RWPE1 (cell line): ENCODE measurements at regions not wholly inside any gene's neighbourhood (a gene's known extent, or its start where the extent isn't known, plus 50 kb on each side); places are given as distances from the start of the nearest gene placed in this dataset.

Experiments used
- CTCF ChIA-PET: fragments of 350-600 bp; sonication (Branson Sonifier 250); formaldehyde crosslinking; extraction: SDS; loops from one replicate; lab custom pipeline; 2021; lab: Yijun Ruan, JAX
- POLR2A ChIA-PET: fragments of 400-600 bp; formaldehyde crosslinking; extraction: SDS; loops from one replicate; lab custom pipeline; 2020; ENCODE audit warnings: antibody characterized with exemption; ENCODE audit not compliant: low non-redundant PET; lab: Yijun Ruan, JAX
- DNase-seq: peaks from one replicate; pipeline ENCODE4 v3.0.0; 2012; ENCODE audit warnings: low spot score
- H3K27ac ChIP-seq: fragments of 450-650 bp; 2 replicates; pipeline ENCODE4 v1.5.1; 2017
- CTCF ChIP-seq: fragments of 450-650 bp; conservative IDR thresholded peaks from 2 replicates; pipeline ENCODE4 v1.5.1; 2017; ENCODE audit warnings: low read depth, mild to moderate bottlenecking

- no peak for TF ChIP-seq CTCF
- no peak for DNase-seq
- no peak overlapping the region for H3K27ac ChIP-seq
- ChIA-PET POLR2A (no interaction called here), CTCF (no interaction called here)
Measured at GRCh38 chr4:181604546-181604945, 638.7 kb upstream of the TENM3 start.

GRCh38 chr4:181606300-181606699, 636.9 kb upstream of the TENM3 start:
- DNase-seq: no peak
- POLR2A ChIA-PET: no interaction called here
- no peak for TF ChIP-seq CTCF
- CTCF ChIA-PET: no interaction called here
- H3K27ac ChIP-seq: no peak overlapping the region

- H3K27ac ChIP-seq: no peak overlapping the region
- DNase-seq: no peak
- ChIA-PET POLR2A (no interaction called here), CTCF (interaction anchor here (0.7 kb wide), 1 partner anchor 1206 kb away, joined by 4 read pairs; no protein-coding TSS in a partner anchor)
- no peak for TF ChIP-seq CTCF
Measured at GRCh38 chr4:181608181-181608580, 635.0 kb upstream of the TENM3 start.

- no peak for TF ChIP-seq CTCF
- CTCF ChIA-PET: no interaction called here
- H3K27ac ChIP-seq: no peak overlapping the region
- DNase-seq: no peak
- POLR2A ChIA-PET: no interaction called here
Measured at GRCh38 chr4:181611033-181611711, 632.0 kb upstream of the TENM3 start.

GRCh38 chr4:181611946-181612600, 631.1 kb upstream of the TENM3 start:
- TF ChIP-seq CTCF: no peak
- CTCF ChIA-PET: no interaction called here
- H3K27ac ChIP-seq: no peak overlapping the region
- no peak for DNase-seq
- POLR2A ChIA-PET: no interaction called here

GRCh38 chr4:181613200-181613599, 630.0 kb upstream of the TENM3 start:
- TF ChIP-seq CTCF: no peak
- ChIA-PET CTCF (no interaction called here), POLR2A (no interaction called here)
- DNase-seq: no peak
- no peak overlapping the region for H3K27ac ChIP-seq
